ENCODE measurements at regions not wholly inside any gene's neighbourhood (a gene's known extent, or its start where the extent isn't known, plus 50 kb on each side); places are given as distances from the start of the nearest gene placed in this dataset.

- TF ChIP-seq CTCF (IDR thresholded peaks at IDR 0.05), result no peak
- no peak for TF ChIP-seq POLR2A (IDR thresholded peaks at IDR 0.05)
Observed at GRCh38 chr1:101379037-101379436, 142.2 kb downstream of the S1PR1 start.
